Aorta (tissue), 5 donors: ENCODE measurements at regions not wholly inside any gene's neighbourhood (a gene's known extent, or its start where the extent isn't known, plus 50 kb on each side); places are given as distances from the start of the nearest gene placed in this dataset.
A peak's percentile ranks its signal among the peaks of the same experiment; 100 is the strongest.
"Not testable (repeated sequence)": the region's sequence is repeated elsewhere in the genome, so short reads cannot be mapped to it uniquely, and the experiment has no call there.

Experiments used
- ATAC-seq: fragments of 200-7000 bp; cut with Tn5 transposase; one replicate; pipeline ENCODE4 v1.9.1; 2022; ENCODE audit warnings: moderate library complexity; ENCODE audit not compliant: low FRiP score
- DNase-seq, 2 donors: peaks; one replicate each; pipeline ENCODE4 v3.0.0-alpha.2; 2020
- H3K27ac ChIP-seq, 2 donors: one replicate each; pipeline ENCODE4 v1.5.1; 2013; ENCODE audit warnings: low read length in 2 of 2, mild to moderate bottlenecking in 2 of 2, moderate library complexity in 2 of 2, control low read depth in 1 of 2, inconsistent platforms in 1 of 2, low read depth in 1 of 2
- H3K27me3 ChIP-seq, 2 donors: one replicate each; pipeline ENCODE4 v1.6.1; 2013; ENCODE audit warnings: control low read depth in 1 of 2, low read length in 1 of 2, mild to moderate bottlenecking in 1 of 2, moderate library complexity in 1 of 2; ENCODE audit not compliant: insufficient read depth in 2 of 2, control insufficient read depth in 1 of 2
- H3K36me3 ChIP-seq, 2 donors: one replicate each; pipeline ENCODE4 v1.6.1; 2013; ENCODE audit warnings: control low read depth in 1 of 2, low read length in 1 of 2, mild to moderate bottlenecking in 1 of 2; ENCODE audit not compliant: insufficient read depth in 2 of 2, control insufficient read depth in 1 of 2
- H3K4me1 ChIP-seq, 2 donors: one replicate each; pipeline ENCODE4 v1.6.1; 2013; ENCODE audit warnings: low read length in 2 of 2, control low read depth in 1 of 2, mild to moderate bottlenecking in 1 of 2, moderate library complexity in 1 of 2; ENCODE audit not compliant: insufficient read depth in 2 of 2, control insufficient read depth in 1 of 2
- H3K4me3 ChIP-seq, 2 donors: one replicate each; pipeline ENCODE4 v1.5.1; 2013; ENCODE audit warnings: low read length in 2 of 2, control low read depth in 1 of 2, mild to moderate bottlenecking in 1 of 2
- H3K9me3 ChIP-seq: one replicate; pipeline ENCODE4 v1.6.1; 2013; ENCODE audit warnings: mild to moderate bottlenecking, low read length; ENCODE audit not compliant: control insufficient read depth
- WGBS, 2 donors: extraction: QIAGEN DNeasy Blood & Tissue Kit; methylation state at CpG; one replicate each; pipeline ENCODE4 v1.1.7; 2013; 5-methylcytosine and 5-hydroxymethylcytosine counted together
- intact Hi-C, 2 donors: fragments of 100-400 bp; cut with DNase I; formaldehyde crosslinking; loops; one replicate each; pipeline versions ENCODE4 v1.14.2 to v1.15.0; 2022
- donor health status: healthy with polysubstance abuse.
- donor health status: Bipolar disorder and iron deficiency.
- donor health status: DM: no; HTN: no; CAD: no.
- donor health status: DM: no; HTN: no; CAD: no.
- donor health status: DM: yes; HTN: yes; CAD: no.

DNA sequence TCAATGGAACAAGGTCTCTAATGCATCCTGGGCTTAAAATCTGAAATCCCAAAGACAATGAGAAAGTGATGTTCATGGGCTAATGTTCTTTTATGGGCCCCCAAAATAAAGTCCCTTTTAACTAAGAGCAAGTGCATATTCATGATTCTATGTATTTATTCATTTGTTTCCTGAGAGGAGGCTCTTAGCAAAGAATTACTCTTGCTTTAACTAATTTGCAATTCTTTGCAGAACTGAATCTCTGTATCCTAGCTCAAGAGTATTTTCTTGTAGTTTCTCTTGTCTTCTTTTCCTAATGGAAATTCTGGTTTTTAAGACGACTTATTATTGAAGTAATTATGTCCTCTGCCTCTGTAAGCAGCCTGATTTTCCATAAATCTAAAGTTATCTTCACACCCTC lies 202.2 kb upstream of the TP63 start:
- DNase-seq (no peak), ATAC-seq (no peak)
- H3K27ac ChIP-seq, result no peak overlapping the region
- 60 to 71% methylated on average over 1 of the region's 1 CpG for WGBS, 2 donors
- no peaks in the 10 kb centered on the region for H3K9me3 ChIP-seq
- H3K36me3 ChIP-seq, result no peaks in the 10 kb centered on the region
- intact Hi-C loops, result no loop called here
- H3K4me1 ChIP-seq, result no peaks in the 10 kb centered on the region
- H3K27me3 ChIP-seq, result no peaks in the 10 kb centered on the region
- no peak overlapping the region for H3K4me3 ChIP-seq

DNA sequence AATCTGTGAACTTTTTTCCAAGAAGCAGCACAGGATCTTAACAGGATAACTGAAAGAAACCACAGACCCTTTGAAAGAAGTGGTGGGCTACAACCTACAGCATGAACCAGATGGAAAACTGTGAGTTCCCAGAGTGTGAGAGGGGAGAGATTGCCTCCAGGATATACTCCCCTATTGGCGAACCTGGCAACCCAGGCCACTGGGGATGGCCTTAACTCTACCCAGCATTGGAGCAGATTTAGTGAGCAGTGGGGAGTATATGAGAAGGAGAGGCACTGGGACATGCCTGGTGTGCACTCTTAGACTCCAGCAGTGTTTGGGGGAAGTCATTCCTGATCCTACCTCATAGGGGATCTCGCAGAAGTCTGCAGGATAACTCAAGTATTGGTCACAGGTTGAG lies 201.0 kb upstream of the TP63 start:
- intact Hi-C loops, result no loop called here
- Histone ChIP-seq H3K27me3 (no peaks in the 10 kb centered on the region), H3K4me3 (no peak overlapping the region), H3K27ac (no peak overlapping the region), H3K9me3 (no peaks in the 10 kb centered on the region), H3K36me3 (no peaks in the 10 kb centered on the region), H3K4me1 (no peaks in the 10 kb centered on the region)
- 98 to 99% methylated on average over 2 of the region's 2 CpGs for WGBS, 2 donors
- no peak for DNase-seq
- ATAC-seq, result no peak

DNA sequence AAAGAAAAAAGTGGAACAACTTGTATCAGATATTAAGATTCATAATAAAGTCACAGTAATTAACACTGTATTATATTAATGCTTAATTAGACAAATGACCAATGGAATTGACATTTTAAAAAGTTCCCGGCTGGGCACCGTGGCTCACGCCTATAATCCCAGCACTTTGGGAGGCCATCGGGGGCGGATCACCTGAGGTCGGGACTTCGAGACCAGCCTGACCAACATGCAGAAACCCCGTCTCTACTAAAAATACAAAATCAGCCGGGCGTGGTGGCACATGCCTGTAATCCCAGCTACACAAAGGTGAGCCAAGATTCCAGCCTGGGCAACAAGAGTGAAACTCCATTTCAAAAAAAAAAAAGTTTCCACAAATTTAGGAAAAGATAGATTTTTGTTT lies 188.9 kb upstream of the TP63 start:
- H3K36me3 ChIP-seq, H3K27ac ChIP-seq, DNase-seq, ATAC-seq, H3K4me3 ChIP-seq, H3K9me3 ChIP-seq, intact Hi-C loops, H3K4me1 ChIP-seq, H3K27me3 ChIP-seq: not testable (repeated sequence)
- 94% methylated on average over 10 of the region's 10 CpGs for WGBS, 2 donors

DNA sequence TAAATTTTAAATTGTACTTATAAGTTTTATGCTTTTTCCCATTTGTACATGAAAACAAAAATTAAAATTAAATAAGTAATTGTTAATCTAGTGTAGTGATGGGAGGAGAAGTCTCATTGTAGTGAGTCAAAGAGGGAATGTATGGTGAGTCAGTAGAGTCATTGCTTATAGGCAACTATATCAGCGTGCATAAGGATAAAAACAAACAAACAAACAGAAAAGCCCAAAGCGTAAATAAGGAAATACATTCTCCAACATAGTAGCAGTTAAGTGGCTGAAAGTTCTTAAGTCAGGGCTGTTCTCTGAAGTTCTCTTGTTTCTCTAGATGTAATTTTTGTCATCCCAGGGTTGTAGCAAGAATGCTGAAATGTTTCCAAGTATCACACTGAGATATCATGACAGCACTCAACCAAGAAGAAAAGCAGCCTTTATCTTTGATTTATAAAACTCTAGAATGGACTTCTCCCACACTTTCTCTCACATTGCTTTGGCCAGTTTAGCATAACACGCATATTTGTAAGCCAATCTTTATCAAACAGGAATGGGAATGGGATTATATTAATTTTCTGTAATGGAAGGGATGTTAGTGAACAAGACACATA lies 184.1 kb upstream of the TP63 start:
- 61% methylated on average over 3 of the region's 3 CpGs for WGBS, 2 donors

DNA sequence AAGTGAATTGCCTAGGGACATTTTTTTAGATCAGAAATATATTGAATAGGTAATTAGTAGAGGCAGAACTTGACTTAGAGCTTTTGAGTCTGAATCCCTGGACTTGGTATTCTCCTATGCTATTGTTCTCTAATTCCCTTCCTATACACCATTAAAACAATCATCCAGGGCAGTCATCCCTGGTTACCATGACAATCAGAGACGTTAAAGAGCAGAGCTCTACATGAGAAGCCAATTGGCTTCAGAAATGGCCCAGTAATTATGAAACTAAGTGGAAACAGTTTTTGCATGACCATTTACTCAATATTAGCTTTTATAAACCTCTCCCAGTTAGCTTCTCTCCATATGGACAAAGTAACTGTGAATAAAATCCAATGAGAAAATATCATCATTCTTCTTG lies 182.1 kb upstream of the TP63 start:
- no peak for ATAC-seq

More for the DNA sequence above, 184.1 kb upstream of the TP63 start:
- ATAC-seq, result no peak
- Histone ChIP-seq H3K27ac (no peak overlapping the region), H3K36me3 (no peaks in the 10 kb centered on the region), H3K27me3 (no peaks in the 10 kb centered on the region), H3K9me3 (no peaks in the 10 kb centered on the region), H3K4me3 (no peak overlapping the region), H3K4me1 (no peaks in the 10 kb centered on the region)
- intact Hi-C loops, result no loop called here
- DNase-seq, result no peak

DNA sequence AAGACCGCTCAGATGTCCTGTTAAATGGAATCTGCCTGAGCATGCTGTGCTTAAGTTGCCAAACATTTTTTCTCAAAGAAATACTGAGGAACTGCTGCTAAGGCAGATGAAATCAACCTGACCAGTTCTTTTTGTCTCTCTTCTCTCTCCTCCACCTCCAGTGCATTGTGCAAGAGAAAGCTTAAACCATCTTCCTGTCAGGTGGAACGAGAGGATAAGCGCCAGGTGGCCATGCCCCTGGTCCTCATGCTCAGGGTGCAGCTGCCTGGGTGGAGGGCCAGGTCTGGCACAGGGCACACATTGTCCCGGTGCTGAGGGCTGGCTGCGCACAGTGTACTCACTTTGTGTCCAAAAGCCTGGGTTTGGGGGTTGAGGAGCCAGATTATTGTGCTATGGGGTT lies 176.2 kb upstream of the TP63 start:
- ATAC-seq (no peak), DNase-seq (peak in 1 of 2 donors; percentile 63)
- H3K4me1 ChIP-seq, result peaks cover 4 to 6% of the 10 kb centered on the region in 2 donors
- no peak overlapping the region for H3K27ac ChIP-seq
- intact Hi-C loops, result no loop called here
- WGBS, 2 donors, result 73 to 80% methylated on average over 5 of the region's 5 CpGs
- H3K27me3 ChIP-seq, result no peaks in the 10 kb centered on the region
- no peak overlapping the region for H3K4me3 ChIP-seq
- no peaks in the 10 kb centered on the region for H3K36me3 ChIP-seq
- no peaks in the 10 kb centered on the region for H3K9me3 ChIP-seq

More for the DNA sequence above, 182.1 kb upstream of the TP63 start:
- Histone ChIP-seq H3K27me3 (no peaks in the 10 kb centered on the region), H3K4me3 (no peak overlapping the region), H3K9me3 (no peaks in the 10 kb centered on the region), H3K27ac (no peak overlapping the region), H3K4me1 (no peaks in the 10 kb centered on the region), H3K36me3 (no peaks in the 10 kb centered on the region)
- WGBS, 2 donors, result 57 to 59% methylated on average over 1 of the region's 1 CpG
- intact Hi-C loops, result no loop called here
- no peak for DNase-seq

DNA sequence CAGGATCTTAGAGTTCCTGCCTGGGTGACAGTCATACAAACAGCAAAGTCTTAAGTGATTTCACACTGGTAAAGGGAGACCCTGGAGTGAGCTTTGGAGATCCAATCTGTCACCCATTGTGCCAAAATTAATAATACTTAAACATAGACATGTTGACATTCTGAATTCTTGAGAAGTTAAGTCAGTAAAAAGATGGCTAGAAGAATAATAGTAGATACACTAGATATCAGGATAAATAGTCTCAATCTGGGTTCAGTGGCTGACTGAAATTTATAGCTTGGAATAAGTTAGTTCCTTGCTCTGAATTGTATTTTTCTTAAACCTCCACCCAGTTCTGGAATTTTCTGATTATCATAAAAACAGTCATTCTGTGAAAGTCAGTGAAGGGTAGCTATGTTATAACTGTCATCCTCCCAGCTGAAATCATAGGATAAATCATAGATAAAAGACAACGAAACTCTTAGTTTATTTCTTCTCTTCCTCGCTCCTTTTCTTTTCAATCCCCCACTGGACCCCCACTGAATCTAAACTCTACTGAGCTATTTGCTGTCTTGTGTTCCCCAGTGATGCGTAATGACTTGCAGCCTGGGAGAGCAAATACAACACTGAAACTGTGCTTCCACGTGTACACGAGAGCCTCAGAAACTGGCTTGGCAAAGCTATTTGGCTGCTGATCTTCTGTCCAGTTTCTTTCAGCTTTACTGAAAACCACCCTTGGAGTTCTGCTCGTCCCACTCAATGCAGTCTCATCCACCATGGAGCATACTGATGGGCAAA lies 175.4 kb upstream of the TP63 start:
- H3K27ac ChIP-seq, result no peak overlapping the region
- H3K27me3 ChIP-seq, result no peaks in the 10 kb centered on the region
- 17 to 18% methylated on average over 6 of the region's 6 CpGs for WGBS, 2 donors
- ATAC-seq (no peak), DNase-seq (no peak)
- no peaks in the 10 kb centered on the region for H3K36me3 ChIP-seq
- H3K9me3 ChIP-seq, result no peaks in the 10 kb centered on the region
- intact Hi-C loops, result no loop called here
- no peak overlapping the region for H3K4me3 ChIP-seq
- peaks cover 4 to 6% of the 10 kb centered on the region in 2 donors for H3K4me1 ChIP-seq

DNA sequence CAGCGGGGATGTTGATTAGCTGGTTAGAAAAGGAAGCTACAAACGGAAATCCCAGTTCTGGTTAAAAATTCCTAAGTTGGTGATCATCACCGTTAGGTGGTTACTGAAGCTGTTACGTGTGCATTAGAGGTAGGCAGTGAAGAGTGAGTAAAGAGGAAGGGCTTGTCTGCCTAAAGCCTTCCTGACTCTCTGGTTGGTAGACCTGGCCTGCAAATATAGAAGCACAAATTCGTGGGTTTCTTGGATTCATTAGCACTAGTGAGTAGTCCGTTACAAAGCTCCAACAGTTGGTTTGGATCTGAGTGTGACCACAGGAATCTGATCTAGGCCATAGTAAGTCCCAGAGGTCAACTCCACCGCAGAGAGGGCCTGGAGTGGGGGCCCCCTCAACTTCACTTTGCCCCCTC lies 174.0 kb upstream of the TP63 start:
- WGBS, 2 donors, result 82 to 86% methylated on average over 7 of the region's 7 CpGs
- intact Hi-C loops, result no loop called here
- Histone ChIP-seq H3K4me1 (peaks cover 4 to 6% of the 10 kb centered on the region in 2 donors), H3K4me3 (no peak overlapping the region), H3K27me3 (no peaks in the 10 kb centered on the region), H3K36me3 (no peaks in the 10 kb centered on the region), H3K27ac (no peak overlapping the region), H3K9me3 (no peaks in the 10 kb centered on the region)
- DNase-seq (no peak), ATAC-seq (no peak)
